GM18870 (cell line): ENCODE measurements at regions not wholly inside any gene's neighbourhood (a gene's known extent, or its start where the extent isn't known, plus 50 kb on each side); places are given as distances from the start of the nearest gene placed in this dataset.
"Not testable (repeated sequence)": the region's sequence is repeated elsewhere in the genome, so short reads cannot be mapped to it uniquely, and the experiment has no call there.

ENCODE experiments used
- ATAC-seq: cut with Tn5 transposase; IDR thresholded peaks from one replicate; pipeline ENCODE4 v1.9.1; 2021; ENCODE audit warnings: moderate library complexity; ENCODE audit not compliant: unreplicated experiment

DNA sequence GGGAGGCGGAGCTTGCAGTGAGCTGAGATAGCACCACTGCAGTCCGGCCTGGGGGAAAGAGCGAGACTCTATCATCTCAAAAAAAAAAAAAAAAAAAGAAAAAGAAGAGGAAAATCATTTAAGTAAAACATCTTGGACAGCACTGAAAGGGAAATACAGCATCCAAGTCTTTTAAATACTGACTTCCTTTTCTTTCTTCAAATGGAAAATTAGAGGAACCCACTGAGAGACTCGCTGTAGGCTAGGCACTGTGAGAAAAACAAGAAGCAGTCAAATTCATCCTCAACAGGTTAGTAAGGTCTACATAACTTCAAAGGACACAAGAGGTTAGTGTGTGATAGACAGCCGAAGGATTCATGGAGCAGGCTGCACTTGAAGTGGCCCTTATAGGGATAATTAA, 243.7 kb downstream of the BLID start:
- no peak for ATAC-seq

DNA sequence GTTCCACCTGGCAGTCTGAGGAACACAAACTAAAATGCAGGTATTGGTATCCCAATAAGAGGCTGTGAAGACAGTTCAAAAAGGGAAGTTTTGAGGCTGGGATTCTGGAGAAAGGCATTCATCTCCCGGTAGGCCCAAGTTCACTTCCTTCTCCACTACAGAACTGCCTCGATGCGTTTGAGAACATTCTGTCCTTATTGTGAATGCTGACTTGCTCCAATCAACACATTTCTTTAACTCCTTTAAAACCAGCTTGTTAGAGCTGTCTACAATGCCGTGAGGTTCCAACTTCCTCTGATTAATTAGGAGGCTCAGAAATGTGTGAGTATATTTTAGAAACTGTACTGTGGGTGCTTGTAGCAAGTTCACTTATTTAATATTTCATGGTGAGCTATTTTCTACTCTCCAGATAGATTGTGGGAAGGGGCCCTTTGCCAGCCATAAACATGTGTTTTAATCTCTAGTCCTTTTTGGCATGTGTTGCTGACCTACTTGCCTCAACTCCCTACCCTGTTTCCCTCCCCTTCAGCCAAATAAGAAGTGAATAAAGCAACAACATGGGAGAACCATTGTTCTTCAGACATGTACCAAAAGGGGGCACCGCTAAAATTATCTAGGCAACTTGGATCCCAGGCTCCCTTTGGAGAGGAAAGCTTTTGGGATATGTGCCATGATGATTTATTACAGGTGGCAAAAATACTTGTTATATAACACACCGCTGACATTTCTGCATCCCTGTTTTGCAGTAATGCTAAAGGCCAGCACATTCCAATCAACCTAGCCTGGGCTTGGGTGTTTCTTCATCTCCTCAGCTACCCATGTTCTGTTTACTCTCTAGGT, 245.6 kb downstream of the BLID start:
- no peak for ATAC-seq

DNA sequence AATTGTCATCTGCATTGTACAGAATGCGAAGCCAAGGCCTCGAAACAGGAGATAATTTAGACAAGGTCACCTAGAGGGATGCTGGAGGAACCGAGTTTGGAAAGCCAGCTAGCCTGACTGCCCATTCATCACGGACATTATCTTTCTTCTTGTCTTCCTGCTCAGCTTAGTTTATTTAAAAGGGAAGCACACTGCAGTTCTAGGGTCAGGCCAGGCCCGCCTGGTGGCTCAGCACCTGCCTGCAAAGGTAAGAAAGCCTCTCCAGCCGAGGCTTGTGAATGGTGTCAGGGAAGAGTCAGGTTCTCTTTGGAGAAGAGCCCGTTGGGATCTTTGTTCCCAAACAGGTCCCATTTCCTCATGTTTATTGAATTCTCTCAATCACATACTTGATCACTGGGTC, 246.5 kb downstream of the BLID start:
- no peak for ATAC-seq

DNA sequence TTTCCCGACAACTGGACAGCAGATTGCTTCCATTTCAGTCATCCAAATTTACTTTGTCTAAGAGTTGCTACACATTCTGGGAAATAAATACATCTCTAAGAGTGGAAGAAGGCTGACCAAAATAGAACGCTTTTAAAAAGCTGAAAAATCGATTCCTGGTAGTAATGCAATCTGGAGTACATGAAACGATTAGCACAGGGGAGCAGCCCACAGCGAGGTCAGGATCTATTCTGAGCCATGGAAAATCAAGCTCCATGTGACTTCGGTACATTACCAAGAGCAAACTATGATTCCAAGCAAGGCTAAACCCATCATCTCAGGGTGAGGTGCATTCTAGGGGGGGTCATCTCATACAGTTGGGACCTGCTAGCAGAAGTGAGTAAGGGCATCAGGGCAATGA, 249.3 kb downstream of the BLID start:
- ATAC-seq, result no peak

DNA sequence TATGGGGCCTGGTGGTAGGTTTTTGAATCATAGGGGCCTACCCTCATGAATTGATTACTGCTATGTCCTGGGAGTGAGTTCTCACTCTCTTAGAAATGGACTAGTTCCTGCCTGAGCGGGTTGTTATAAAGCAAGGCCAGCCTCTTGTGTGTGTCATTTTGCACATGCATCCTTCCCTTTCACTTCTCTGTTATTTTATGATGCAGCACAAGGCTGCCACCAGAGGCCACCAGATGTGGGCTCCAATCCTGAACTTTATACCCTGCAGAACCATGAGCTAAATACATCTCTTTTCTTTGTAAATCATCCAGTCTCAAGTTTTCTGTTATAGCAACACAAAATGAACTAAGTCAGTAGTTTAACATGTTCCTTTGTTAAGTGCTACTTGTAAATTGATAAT, 251.4 kb downstream of the BLID start:
- ATAC-seq, result no peak

DNA sequence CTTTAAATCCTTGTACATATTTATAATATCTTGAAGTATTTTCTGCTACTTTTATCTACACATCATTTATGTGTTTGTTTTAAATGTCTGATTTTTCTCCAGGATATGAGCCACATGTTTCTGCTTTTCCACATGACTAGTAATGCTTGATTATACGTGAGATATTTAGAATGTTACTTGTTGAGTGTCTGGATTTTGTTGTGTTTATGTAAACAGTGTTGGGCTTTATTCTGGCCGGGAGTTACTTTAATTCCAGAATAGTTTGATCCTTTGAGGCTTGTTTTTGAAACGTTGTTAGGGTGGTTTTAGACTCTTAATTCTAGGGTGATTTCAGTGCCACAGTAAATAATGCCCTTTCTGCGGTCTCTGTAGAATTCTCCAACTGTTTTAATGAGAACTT, 252.9 kb downstream of the BLID start:
- ATAC-seq, result no peak

DNA sequence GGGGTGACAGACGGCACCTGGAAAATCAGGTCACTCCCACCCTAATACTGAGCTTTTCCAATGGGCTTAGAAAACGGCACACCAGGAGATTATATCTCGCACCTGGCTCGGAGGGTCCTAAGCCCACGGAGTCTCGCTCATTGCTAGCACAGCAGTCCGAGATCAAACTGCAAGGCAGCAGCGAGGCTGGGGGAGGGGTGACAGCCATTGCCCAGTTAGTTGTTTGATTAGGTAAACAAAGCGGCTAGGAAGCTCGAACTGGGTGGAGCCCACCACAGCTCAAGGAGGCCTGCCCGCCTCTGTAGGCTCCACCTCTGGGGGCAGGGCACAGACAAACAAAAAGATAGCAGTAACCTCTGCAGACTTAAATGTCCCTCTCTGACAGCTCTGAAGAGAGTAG, 260.9 kb downstream of the BLID start:
- not testable (repeated sequence) for ATAC-seq

DNA sequence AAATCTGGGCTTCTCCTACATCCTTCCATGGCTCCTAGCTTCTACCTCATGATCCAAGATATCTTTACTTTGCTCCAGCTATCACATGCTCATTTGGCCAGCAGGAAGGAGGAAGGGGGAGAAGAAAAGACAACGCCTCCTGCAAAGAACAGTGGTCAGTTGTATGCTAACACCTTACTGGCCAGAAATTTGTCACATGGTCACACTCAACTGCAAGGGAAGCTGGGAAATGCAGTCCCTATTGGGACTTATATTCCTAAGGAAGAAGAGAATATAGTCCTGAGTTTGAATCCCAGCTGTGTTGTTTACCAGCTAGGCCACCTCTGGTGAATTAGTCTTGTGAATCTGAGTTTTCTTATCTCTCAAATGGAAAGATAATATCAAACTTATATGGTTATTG, 272.0 kb downstream of the BLID start:
- no peak for ATAC-seq

DNA sequence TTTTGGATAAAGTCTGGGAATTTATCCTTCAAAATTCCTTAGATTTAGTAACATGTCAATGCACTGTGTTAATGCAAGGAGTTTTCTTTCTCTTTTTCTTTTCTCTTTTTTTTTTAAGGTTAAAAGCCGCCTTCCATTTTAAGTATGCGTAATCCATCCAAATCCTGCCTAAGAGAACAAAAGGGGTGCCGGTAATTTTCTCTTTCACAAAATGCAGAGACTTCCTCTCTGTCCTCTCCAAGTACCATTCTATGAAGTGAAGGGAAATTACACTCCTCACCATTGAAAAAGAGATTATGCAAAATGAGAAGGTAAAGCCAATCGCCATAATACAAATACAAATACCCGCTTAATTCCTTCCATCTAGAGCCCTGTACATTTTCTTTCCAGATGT, 273.8 kb downstream of the BLID start:
- no peak for ATAC-seq

DNA sequence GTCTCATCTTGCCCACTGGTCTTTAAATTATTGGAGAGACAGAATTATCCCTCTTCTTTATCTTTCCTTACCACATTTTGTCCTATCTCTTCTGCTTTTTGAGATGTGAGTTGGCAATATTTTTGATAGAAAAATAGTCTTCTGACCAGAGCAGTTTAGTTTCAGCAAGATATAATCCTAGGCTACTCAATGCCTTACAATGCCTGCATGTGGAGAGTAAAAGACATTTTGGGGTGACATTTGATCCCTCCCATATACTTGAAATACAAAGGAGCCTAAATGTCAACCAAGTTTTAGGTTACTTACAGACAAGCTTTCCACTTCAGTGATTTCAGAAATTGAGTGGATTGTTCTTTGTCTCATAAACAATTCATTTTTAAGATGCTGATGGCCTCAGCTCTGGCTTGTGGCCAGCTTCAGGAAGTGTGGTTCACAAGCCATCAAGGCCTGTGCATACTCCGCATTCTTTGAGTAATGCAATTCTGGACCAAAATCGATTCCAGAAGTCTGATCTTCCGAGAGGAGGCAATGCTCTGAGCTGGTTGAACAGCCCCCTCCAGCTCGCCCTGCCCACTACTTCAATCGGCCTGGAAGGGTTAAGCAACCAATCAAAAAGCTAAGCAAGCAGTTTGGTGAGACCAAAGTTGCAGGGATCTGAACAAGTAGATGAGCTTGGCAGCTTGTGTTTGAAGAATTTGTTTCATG, 274.4 kb downstream of the BLID start:
- ATAC-seq, result no peak

DNA sequence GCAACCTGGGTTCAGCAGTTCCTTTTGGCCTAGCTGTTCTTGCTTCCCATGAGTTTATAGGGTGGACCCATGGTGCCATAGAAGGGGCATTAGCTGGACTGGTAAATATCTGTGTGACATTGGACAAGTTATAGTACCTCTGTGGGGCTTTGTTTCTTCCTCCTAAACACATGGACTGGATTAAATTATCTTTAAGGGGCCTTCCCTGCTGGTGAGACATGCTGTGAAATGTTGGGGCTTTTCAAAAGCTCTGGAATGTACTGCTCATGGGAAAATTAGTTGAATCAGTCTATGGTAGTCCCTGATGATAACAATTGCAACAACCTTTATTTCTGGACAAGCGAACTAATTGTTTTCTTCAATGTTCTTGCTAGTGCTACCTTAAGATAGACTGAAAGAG, 276.2 kb downstream of the BLID start:
- no peak for ATAC-seq

DNA sequence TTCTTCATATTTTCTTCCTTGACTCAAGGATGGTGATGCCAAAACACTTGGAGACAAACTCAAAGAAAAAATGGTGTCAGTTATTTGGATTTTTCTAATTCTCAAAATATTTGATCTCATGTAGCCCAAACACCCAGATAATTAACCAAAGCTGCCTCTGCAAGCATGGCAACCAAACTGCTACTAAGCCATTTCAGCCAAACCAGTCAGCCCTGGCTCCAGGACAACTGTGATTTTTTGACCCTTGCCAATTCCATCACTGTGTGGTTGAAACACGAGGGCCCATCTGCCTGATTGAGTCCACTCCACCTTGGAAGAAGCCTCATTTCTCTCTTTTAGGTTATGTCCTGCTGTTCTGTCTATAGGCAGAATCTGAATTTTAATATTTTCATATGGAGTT, 277.4 kb downstream of the BLID start:
- no peak for ATAC-seq

DNA sequence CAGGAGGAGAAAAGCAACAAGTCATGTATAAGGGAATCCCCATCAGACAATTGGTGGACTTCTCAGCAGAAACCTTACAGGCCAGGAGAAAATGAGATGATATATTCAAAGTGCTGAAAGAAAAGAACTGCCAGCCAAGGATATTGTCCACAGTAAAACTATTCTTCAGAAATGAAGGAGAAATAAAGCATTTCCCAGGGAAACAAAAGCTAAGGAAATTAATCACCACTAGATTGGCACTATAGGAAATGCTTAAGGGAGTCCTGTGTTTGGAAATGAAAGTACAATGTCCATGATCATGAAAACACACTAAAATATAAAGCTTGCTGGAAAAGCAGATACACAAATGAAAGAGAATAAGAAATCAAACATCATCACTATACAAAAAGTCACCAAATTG, 282.0 kb downstream of the BLID start:
- ATAC-seq, result no peak

DNA sequence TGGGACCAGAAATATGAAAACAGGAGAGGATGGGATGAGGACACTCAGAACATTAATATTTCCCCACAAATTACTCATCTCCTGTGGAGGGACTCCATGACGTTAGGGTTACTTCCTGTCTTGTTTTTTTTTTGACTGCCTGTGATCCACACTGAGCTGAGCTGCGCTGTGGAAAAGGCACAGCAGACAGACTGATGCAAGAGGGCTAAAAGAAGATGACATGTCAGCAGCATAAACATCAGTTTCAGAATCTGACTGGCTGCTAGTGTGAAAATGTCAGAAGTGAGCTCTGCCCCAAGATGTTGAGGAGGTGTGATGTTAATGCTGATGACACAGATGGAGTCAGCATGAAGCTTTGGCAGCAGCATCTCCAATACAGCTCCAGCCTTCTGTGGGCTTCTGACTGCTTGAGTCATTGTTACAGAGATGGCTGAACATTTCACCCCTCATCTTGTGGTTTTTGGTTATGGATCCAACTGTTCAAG, 286.8 kb downstream of the BLID start:
- ATAC-seq, result no peak

DNA sequence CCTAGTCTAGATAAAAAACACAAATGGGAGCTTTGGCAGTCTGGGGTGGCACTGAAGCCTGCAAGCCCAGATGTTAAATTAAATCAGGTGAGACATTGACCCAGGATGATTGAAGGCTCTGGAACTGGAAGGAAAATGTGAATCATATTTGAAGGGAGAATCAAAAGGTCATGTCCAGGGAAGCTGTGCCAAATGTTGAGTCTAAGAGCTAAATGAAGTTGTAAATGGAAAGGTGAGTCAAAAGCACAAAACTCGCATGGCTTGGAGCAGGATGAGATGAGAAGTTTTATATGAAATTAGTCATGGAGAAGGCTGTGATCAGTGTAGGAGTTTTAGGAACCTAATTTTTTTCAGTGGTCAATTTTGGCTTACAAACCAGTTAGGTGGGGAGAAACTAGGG, 301.1 kb downstream of the BLID start:
- no peak for ATAC-seq

DNA sequence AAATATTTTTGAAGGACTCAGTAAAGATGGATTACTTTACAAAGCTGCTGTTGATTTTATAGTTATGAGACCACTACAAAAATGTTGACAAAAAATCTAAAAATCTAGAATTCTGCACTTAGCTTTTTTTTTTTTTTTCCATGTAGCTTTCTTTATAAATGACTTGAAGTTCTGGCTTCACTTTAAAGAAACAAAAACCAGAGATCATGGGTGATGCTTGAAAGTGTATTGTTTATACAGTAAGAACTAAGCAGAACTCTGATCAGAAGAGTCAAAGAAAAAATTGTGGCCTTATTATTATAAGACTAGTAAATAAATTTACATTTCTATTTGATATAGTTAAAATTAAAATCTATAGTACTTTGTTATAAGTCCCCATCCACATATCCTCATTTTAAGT, 301.7 kb downstream of the BLID start:
- no peak for ATAC-seq

DNA sequence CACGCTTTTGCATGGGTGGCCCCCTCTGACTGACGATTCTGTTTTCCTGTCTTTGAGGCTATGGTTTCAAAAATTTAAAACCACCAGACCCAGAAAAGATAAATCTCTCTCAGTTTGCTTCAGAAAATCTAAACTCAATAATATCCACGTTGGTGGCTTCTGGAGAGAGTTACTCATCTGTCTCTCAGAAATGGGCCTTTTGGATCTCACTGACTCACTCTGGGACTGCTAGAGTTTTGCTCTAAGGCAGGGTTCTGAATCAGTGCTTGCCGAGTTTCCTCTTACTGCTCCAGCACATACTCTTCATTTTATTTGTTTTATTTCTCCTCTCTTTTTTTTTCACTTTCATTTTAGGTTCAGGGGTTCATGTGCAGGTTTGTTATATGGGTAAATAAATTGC, 305.7 kb downstream of the BLID start:
- ATAC-seq, result no peak

DNA sequence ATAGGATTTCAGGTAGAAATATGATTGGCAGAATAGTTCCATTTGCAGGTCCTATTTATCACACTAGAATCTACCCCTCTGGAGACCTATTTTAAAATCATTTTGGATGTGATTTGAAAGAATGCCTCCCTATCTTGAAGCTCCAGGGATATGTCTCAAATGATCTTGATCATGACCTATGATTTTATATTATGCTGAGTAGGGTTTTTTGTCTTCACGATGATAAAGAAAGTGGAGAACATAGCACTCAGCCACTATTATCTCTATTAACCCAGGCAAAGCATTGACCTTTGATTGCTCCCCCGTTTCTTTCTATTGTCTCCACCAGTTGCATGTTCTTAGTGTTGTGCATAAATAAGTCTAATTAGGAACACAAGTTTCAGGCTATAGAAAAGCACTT, 307.9 kb downstream of the BLID start:
- ATAC-seq, result no peak

DNA sequence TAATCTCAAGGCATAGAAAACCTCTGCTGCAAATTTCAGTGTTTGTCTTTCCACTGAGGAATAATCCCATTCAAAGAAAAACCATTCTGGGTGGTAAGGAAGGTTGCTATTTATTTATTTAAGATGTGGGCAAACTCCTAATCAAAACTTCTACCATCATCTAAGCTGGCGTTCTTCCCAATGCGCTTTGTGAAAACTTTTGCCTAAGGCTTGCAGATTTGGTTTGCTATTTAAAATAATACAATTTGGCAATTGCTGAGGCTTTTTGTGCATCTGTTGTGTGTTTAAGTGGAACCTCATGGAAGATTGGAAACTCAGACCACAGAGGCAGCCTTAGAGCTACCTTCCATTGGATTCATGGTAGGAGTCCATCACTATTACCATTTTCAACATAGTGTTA, 309.0 kb downstream of the BLID start:
- no peak for ATAC-seq

DNA sequence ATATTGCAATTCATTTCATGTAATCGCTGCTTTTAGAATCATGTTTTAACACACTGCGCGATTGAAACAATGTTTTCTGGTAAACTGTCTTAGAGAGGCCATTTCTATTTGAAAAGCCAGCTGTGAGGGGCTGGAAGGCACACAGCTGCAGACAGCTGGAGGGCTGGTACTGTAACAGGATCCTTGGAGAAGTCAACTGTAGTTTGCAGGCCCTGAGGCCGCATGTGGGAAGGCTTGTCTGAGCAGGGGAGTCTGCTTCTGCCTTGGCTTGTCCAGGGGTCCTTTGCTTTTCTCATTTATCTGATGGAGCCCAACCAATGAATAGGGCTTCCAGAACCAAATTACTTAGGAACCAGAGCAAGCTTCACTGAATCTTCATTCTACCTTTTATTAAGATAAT, 313.5 kb downstream of the BLID start:
- ATAC-seq, result no peak

DNA sequence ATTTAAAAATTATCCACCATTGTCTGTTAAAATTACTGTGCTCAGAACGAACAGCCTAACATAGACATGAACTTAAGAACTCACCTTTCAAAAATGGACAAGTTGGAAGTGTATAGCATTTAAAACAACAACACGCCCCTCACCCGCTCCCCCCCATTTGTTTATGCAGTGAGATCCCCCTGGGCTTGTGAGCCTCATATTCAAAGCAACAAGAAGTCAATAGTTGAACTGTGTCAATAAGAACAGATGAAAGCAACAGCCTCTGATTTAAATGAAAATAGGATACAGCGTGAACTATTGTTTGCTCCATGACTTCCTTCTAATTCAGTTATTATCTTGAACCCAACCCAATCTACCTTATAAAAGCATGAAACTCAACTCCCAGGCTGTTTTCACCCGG, 314.2 kb downstream of the BLID start:
- no peak for ATAC-seq

DNA sequence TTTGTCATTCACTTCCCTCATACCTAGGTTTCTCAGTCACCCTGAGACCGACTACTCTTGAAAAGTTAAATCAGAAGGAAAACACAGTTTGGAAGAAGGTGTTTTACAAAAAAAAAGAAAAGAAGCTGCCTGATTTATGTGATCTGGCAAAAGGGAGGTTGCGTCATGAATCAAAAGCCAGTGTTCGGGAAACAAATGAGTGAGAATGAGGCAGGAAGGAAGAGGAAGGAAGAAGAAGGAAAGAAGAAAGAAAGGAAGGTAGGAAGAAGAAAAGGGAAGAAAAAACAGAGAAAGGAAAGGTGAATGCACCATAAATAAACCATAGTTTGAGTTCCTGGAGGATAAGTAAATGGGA, 314.6 kb downstream of the BLID start:
- no peak for ATAC-seq
